IMR-90 (cell line): ENCODE measurements at regions not wholly inside any gene's neighbourhood (a gene's known extent, or its start where the extent isn't known, plus 50 kb on each side); places are given as distances from the start of the nearest gene placed in this dataset.

Experiments
- ATAC-seq: fragments of 200-7000 bp; cut with Tn5 transposase; 2 replicates; pipeline ENCODE4 v1.9.1; 2020; ENCODE audit warnings: low read depth, mild to moderate bottlenecking, moderate library complexity
- BruUV-seq: library from RNA; stranded (reverse); fragments of 400-500 nt; replicated peaks from 2 replicates; lab custom pipeline; 2021; lab: Mats Ljungman, UMichigan
- CTCF ChIA-PET: fragments of 300-600 bp; formaldehyde crosslinking; extraction: SDS; loops from one replicate; lab custom pipeline; 2021; ENCODE audit warnings: antibody characterized with exemption; lab: Yijun Ruan, JAX
- POLR2A ChIA-PET: fragments of 300-600 bp; sonication (Branson Sonifier 250); formaldehyde crosslinking; loops from one replicate; lab custom pipeline; 2022; ENCODE audit warnings: antibody characterized with exemption; ENCODE audit not compliant: unreplicated experiment; lab: Charles Lee
- DNase-seq: peaks from one replicate; pipeline ENCODE4 v3.0.0; 2013
- H2AFZ ChIP-seq: replicated peaks from 2 replicates; pipeline ENCODE3; 2013; ENCODE audit warnings: low read length, mild to moderate bottlenecking; ENCODE audit not compliant: poor library complexity
- H2AK5ac ChIP-seq: 2 replicates; pipeline ENCODE4 v1.6.1; 2013; ENCODE audit warnings: low read depth, low read length, inconsistent platforms
- H2AK9ac ChIP-seq: replicated peaks from 2 replicates; pipeline ENCODE3; 2013; ENCODE audit warnings: mild to moderate bottlenecking, low read depth, low read length, moderate library complexity; ENCODE audit not compliant: poor library complexity
- H2BK120ac ChIP-seq: 2 replicates; pipeline ENCODE4 v1.6.1; 2013; ENCODE audit warnings: low read depth, low read length, inconsistent platforms
- H2BK15ac ChIP-seq: 3 replicates; pipeline ENCODE4 v1.6.1; 2013; ENCODE audit warnings: low read depth, low read length, inconsistent platforms
- H2BK20ac ChIP-seq: 2 replicates; pipeline ENCODE4 v1.6.1; 2013; ENCODE audit warnings: low read depth, mild to moderate bottlenecking, inconsistent platforms, low read length, moderate library complexity
- H2BK5ac ChIP-seq: 2 replicates; pipeline ENCODE4 v1.6.1; 2013; ENCODE audit warnings: mild to moderate bottlenecking, low read depth, low read length, inconsistent platforms; ENCODE audit not compliant: poor library complexity, severe bottlenecking
- H3K14ac ChIP-seq: replicated peaks from 2 replicates; pipeline ENCODE4 v1.6.1; 2013; ENCODE audit warnings: low read depth, low read length, inconsistent platforms
- H3K18ac ChIP-seq: 2 replicates; pipeline ENCODE4 v1.6.1; 2013; ENCODE audit warnings: low read depth, low read length, control low read depth
- H3K23ac ChIP-seq: 2 replicates; pipeline ENCODE4 v1.6.1; 2013; ENCODE audit warnings: low read depth, low read length, inconsistent platforms
- H3K27ac ChIP-seq: 2 replicates; pipeline ENCODE4 v1.5.1; 2013; ENCODE audit warnings: mild to moderate bottlenecking, control low read depth, low read length; ENCODE audit not compliant: insufficient read depth
- H3K27me3 ChIP-seq: 2 replicates; pipeline ENCODE4 v1.6.1; 2013; ENCODE audit warnings: low read length; ENCODE audit not compliant: control insufficient read depth, insufficient read depth
- H3K36me3 ChIP-seq: 2 replicates; pipeline ENCODE4 v1.6.1; 2013; ENCODE audit warnings: low read length, mixed read lengths; ENCODE audit not compliant: control insufficient read depth, insufficient read depth
- H3K4ac ChIP-seq: 2 replicates; pipeline ENCODE4 v1.6.1; 2013; ENCODE audit warnings: low read depth, low read length, inconsistent platforms
- H3K4me1 ChIP-seq: 2 replicates; pipeline ENCODE4 v1.6.1; 2013; ENCODE audit warnings: low read length, mixed read lengths; ENCODE audit not compliant: control insufficient read depth, insufficient read depth
- H3K4me2 ChIP-seq: 2 replicates; pipeline ENCODE4 v1.6.1; 2013; ENCODE audit warnings: low read depth, mild to moderate bottlenecking, control low read depth, low read length, moderate library complexity
- H3K4me3 ChIP-seq: 2 replicates; pipeline ENCODE4 v1.5.1; 2013; ENCODE audit warnings: low read depth, mild to moderate bottlenecking, control low read depth, low read length, moderate library complexity; ENCODE audit not compliant: insufficient read depth
- H3K56ac ChIP-seq: 2 replicates; pipeline ENCODE4 v1.6.1; 2013; ENCODE audit warnings: low read length, inconsistent platforms; ENCODE audit not compliant: insufficient read depth; ENCODE audit errors: extremely low read depth
- H3K79me1 ChIP-seq, 2 experiments: 2 replicates each; pipeline ENCODE4 v1.6.1; 2013; ENCODE audit warnings: low read length in 2 of 2, inconsistent platforms in 1 of 2, low read depth in 1 of 2
- H3K9ac ChIP-seq: 2 replicates; pipeline ENCODE4 v1.6.1; 2013; ENCODE audit warnings: low read depth, low read length, control low read depth
- H3K9me1 ChIP-seq: 2 replicates; pipeline ENCODE4 v1.6.1; 2013; ENCODE audit warnings: low read length, inconsistent platforms; ENCODE audit not compliant: insufficient read depth
- H3K9me3 ChIP-seq: 2 replicates; pipeline ENCODE4 v1.6.1; 2013; ENCODE audit warnings: low read length; ENCODE audit not compliant: control insufficient read depth, insufficient read depth
- H4K20me1 ChIP-seq: 2 replicates; pipeline ENCODE4 v1.6.1; 2013; ENCODE audit warnings: low read length, inconsistent platforms; ENCODE audit not compliant: insufficient read depth
- H4K5ac ChIP-seq: 2 replicates; pipeline ENCODE4 v1.6.1; 2013; ENCODE audit warnings: mild to moderate bottlenecking, low read depth, low read length, control low read depth
- H4K8ac ChIP-seq, 2 experiments: 2 replicates each; pipeline ENCODE4 v1.6.1; 2013; ENCODE audit warnings: low read depth in 2 of 2, low read length in 2 of 2, control low read depth in 1 of 2, inconsistent platforms in 1 of 2
- H4K91ac ChIP-seq: 2 replicates; pipeline ENCODE4 v1.6.1; 2013; ENCODE audit warnings: low read depth, low read length, inconsistent platforms; ENCODE audit not compliant: insufficient read depth
- BHLHE40 ChIP-seq: fragments of 150-350 bp; IDR thresholded peaks from 2 replicates; pipeline ENCODE4 v1.6.1; 2016; ENCODE audit warnings: mild to moderate bottlenecking, low read depth, low read length
- CEBPB ChIP-seq: IDR thresholded peaks from 2 replicates; pipeline ENCODE4 v1.6.1; 2012; ENCODE audit warnings: low read depth, low read length, improper control_type of control experiment
- MAFK ChIP-seq: IDR thresholded peaks from 2 replicates; pipeline ENCODE4 v1.6.1; 2012; ENCODE audit warnings: low read depth, low read length, improper control_type of control experiment
- RFX5 ChIP-seq: IDR thresholded peaks from 2 replicates; pipeline ENCODE4 v1.8.0; 2012; ENCODE audit warnings: low read depth, mild to moderate bottlenecking, low read length, moderate library complexity
- USF2 ChIP-seq: fragments of 150-350 bp; IDR thresholded peaks from 2 replicates; pipeline ENCODE4 v1.6.1; 2017; ENCODE audit warnings: mild to moderate bottlenecking, antibody characterized with exemption, low read length, low read depth
- WGBS, 2 experiments: methylation state at CpG; one replicate each; pipeline versions ENCODE4 v1.1.5 to v1.1.7; 2013; ENCODE audit warnings: missing lambda C conversion rate in 2 of 2; ENCODE audit not compliant: insufficient read length in 1 of 2; ENCODE audit errors: extremely low coverage in 2 of 2; 5-methylcytosine and 5-hydroxymethylcytosine counted together
- dilution Hi-C: fragments of 300-500 bp; cut with HindIII; formaldehyde crosslinking; loops from one replicate; pipeline ENCODE4 v1.14.3; 2018; ENCODE audit warnings: low sequenced_read_pairs; ENCODE audit not compliant: unreplicated experiment
- in situ Hi-C: fragments of 300-500 bp; cut with MboI; formaldehyde crosslinking; loops from 3 replicates; pipeline ENCODE4 v1.14.3; 2019; ENCODE audit warnings: low sequenced_read_pairs, inconsistent platforms, mixed read lengths
- intact Hi-C: fragments of 100-400 bp; cut with micrococcal nuclease; formaldehyde crosslinking; loops from 2 replicates; pipeline ENCODE4 v1.10.0; 2022

- no peak overlapping the region for H3K18ac ChIP-seq
- no peaks in the 10 kb centered on the region for H3K9me1 ChIP-seq
- no peak overlapping the region for H2BK20ac ChIP-seq
- no peaks in the 10 kb centered on the region for H3K36me3 ChIP-seq
- no peak overlapping the region for H4K5ac ChIP-seq
- TF ChIP-seq USF2 (no peak), BHLHE40 (no peak), MAFK (no peak), CEBPB (no peak), RFX5 (no peak)
- no peak overlapping the region for H3K27ac ChIP-seq
- H3K9me3 ChIP-seq, result no peaks in the 10 kb centered on the region
- H4K8ac ChIP-seq, result no peak overlapping the region
- no peak overlapping the region for H3K23ac ChIP-seq
- no CpG with 5 or more reads among the region's 3 CpGs for WGBS, 2 experiments
- no peak overlapping the region for H3K4ac ChIP-seq
- in situ Hi-C loops (no loop called here), dilution Hi-C loops (no loop called here), intact Hi-C loops (no loop called here)
- no peaks in the 10 kb centered on the region for H4K20me1 ChIP-seq
- ChIA-PET CTCF (no interaction called here), POLR2A (interaction anchor here (0.6 kb wide), 1 partner anchor 516 kb away, joined by 3 read pairs; no protein-coding TSS in a partner anchor)
- H3K4me3 ChIP-seq, result no peak overlapping the region
- H3K4me1 ChIP-seq, result no peaks in the 10 kb centered on the region
- no peak overlapping the region for H2AFZ ChIP-seq
- no peak for DNase-seq
- ATAC-seq, result no peak
- H2BK5ac ChIP-seq, result no peak overlapping the region
- H2BK15ac ChIP-seq, result no peak overlapping the region
- no peak overlapping the region for H4K91ac ChIP-seq
- no peaks in the 10 kb centered on the region for H3K79me1 ChIP-seq
- H2AK9ac ChIP-seq, result no peak overlapping the region
- no peak overlapping the region for H3K56ac ChIP-seq
- H3K4me2 ChIP-seq, result no peak overlapping the region
- no peak overlapping the region for H3K9ac ChIP-seq
- no TSS peak for BruUV-seq
- H3K14ac ChIP-seq, result no peak overlapping the region
- no peaks in the 10 kb centered on the region for H3K27me3 ChIP-seq
- H2BK120ac ChIP-seq, result no peak overlapping the region
- H2AK5ac ChIP-seq, result no peak overlapping the region
These were observed 158.0 kb downstream of the PCSK1 start for GRCh38 chr5:96275051-96275450.
